DMS 273 treated with DMSO at 0.1 percent for 48 hours (cell line): ENCODE measurements at regions not wholly inside any gene's neighbourhood (a gene's known extent, or its start where the extent isn't known, plus 50 kb on each side); places are given as distances from the start of the nearest gene placed in this dataset.

Source experiments
- DNase-seq: peaks from one replicate; lab custom pipeline; 2025; lab: John Stamatoyannopoulos, UW

- no peak for DNase-seq
Measured at GRCh38 chr1:98421085-98421435, 240.5 kb upstream of the SNX7 start.

- no peak for DNase-seq
Measured at GRCh38 chr1:98420376-98421084, 241.0 kb upstream of the SNX7 start.

GRCh38 chr1:98417820-98418219, 243.7 kb upstream of the SNX7 start:
- DNase-seq = no peak

GRCh38 chr1:98410082-98410481, 251.4 kb upstream of the SNX7 start:
- no peak for DNase-seq

- DNase-seq = no peak
Measured at GRCh38 chr1:98406352-98407088, 255.0 kb upstream of the SNX7 start.

- no peak for DNase-seq
Measured at GRCh38 chr1:98405581-98406074, 255.9 kb upstream of the SNX7 start.

- DNase-seq = no peak
Measured at GRCh38 chr1:98404866-98405265, 256.7 kb upstream of the SNX7 start.

GRCh38 chr1:98403963-98404480, 257.5 kb upstream of the SNX7 start:
- DNase-seq = no peak

GRCh38 chr1:98402860-98403259, 258.7 kb upstream of the SNX7 start:
- no peak for DNase-seq

- no peak for DNase-seq
Measured at GRCh38 chr1:98400446-98400845, 261.1 kb upstream of the SNX7 start.

GRCh38 chr1:98399218-98399617, 262.3 kb upstream of the SNX7 start:
- DNase-seq = no peak

- no peak for DNase-seq
Measured at GRCh38 chr1:98398649-98399048, 262.9 kb upstream of the SNX7 start.

GRCh38 chr1:98398092-98398491, 263.4 kb upstream of the SNX7 start:
- DNase-seq = no peak

GRCh38 chr1:98393719-98394118, 267.8 kb upstream of the SNX7 start:
- DNase-seq = no peak

- DNase-seq = no peak
Measured at GRCh38 chr1:98391175-98391574, 270.3 kb upstream of the SNX7 start.

GRCh38 chr1:98389809-98390208, 271.7 kb upstream of the SNX7 start:
- no peak for DNase-seq

GRCh38 chr1:98388441-98388840, 273.1 kb upstream of the SNX7 start:
- no peak for DNase-seq

- DNase-seq = no peak
Measured at GRCh38 chr1:98387701-98388100, 273.8 kb upstream of the SNX7 start.

GRCh38 chr1:98386675-98387440, 274.7 kb upstream of the SNX7 start:
- no peak for DNase-seq

- no peak for DNase-seq
Measured at GRCh38 chr1:98385652-98386051, 275.9 kb upstream of the SNX7 start.

GRCh38 chr1:98384461-98385141, 276.9 kb upstream of the SNX7 start:
- DNase-seq = no peak
